ENCODE measurements at regions not wholly inside any gene's neighbourhood (a gene's known extent, or its start where the extent isn't known, plus 50 kb on each side); places are given as distances from the start of the nearest gene placed in this dataset.

GRCh38 chr11:37558619-37559210 is 960.7 kb upstream of the RAG2 start:
- TF ChIP-seq, protein P1, sequence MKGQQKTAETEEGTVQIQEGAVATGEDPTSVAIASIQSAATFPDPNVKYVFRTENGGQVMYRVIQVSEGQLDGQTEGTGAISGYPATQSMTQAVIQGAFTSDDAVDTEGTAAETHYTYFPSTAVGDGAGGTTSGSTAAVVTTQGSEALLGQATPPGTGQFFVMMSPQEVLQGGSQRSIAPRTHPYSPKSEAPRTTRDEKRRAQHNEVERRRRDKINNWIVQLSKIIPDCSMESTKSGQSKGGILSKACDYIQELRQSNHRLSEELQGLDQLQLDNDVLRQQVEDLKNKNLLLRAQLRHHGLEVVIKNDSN (CRISPR knock-in tag; IDR thresholded peaks at IDR 0.05), result no peak
- TF ChIP-seq IRF2 (CRISPR knock-in tag; IDR thresholded peaks at IDR 0.05; ENCODE audit: borderline replicate concordance, low read depth), result no peak

All from WTC11 (cell line).